Urinary bladder (tissue), 3 donors: ENCODE measurements at regions not wholly inside any gene's neighbourhood (a gene's known extent, or its start where the extent isn't known, plus 50 kb on each side); places are given as distances from the start of the nearest gene placed in this dataset.

Experiments
- DNase-seq: peaks from one replicate; pipeline ENCODE4 v3.0.0-alpha.2; 2015; ENCODE audit errors: extremely low spot score
- H3K27ac ChIP-seq: one replicate; pipeline ENCODE4 v1.5.1; 2013; ENCODE audit warnings: low read depth, mild to moderate bottlenecking, moderate library complexity
- H3K36me3 ChIP-seq: one replicate; pipeline ENCODE4 v1.6.1; 2013; ENCODE audit warnings: mild to moderate bottlenecking, moderate library complexity; ENCODE audit not compliant: insufficient read depth
- H3K4me1 ChIP-seq: one replicate; pipeline ENCODE4 v1.6.1; 2013; ENCODE audit warnings: mild to moderate bottlenecking, moderate library complexity; ENCODE audit not compliant: insufficient read depth
- H3K4me3 ChIP-seq: one replicate; pipeline ENCODE4 v1.5.1; 2013; ENCODE audit warnings: low read depth, low read length
- WGBS: extraction: QIAGEN DNeasy Blood & Tissue Kit; methylation state at CpG from one replicate; pipeline ENCODE4 v1.1.7; 2013; 5-methylcytosine and 5-hydroxymethylcytosine counted together
- donor health status: healthy with polysubstance abuse.
- donor health status: healthy.

DNA sequence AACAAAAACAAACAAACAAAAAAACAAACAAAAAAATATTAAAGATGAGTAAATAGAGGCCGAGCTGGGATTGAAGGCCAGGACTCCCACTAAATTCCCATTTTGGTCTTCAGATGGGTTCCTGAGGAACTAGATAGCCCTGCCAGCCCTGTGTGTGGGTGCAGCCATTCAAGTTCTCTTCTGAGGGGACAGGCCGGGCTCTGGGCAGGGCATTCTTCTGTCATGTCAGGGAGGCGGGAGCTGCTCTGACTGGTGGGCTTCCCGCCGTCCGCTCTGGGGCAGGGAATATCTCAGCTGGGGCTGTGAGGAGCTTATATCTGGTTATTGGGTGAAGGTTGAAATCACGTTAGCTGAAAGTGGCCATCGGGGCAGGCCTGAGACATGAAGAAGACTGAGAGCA, 127.3 kb upstream of the CXCR4 start:
- H3K36me3 ChIP-seq, result no peaks in the 10 kb centered on the region
- no peak overlapping the region for H3K4me3 ChIP-seq
- H3K27ac ChIP-seq, result no peak overlapping the region
- H3K4me1 ChIP-seq, result peaks cover 1% of the 10 kb centered on the region
- no peak for DNase-seq
- WGBS, result 95% methylated on average over 8 of the region's 8 CpGs

DNA sequence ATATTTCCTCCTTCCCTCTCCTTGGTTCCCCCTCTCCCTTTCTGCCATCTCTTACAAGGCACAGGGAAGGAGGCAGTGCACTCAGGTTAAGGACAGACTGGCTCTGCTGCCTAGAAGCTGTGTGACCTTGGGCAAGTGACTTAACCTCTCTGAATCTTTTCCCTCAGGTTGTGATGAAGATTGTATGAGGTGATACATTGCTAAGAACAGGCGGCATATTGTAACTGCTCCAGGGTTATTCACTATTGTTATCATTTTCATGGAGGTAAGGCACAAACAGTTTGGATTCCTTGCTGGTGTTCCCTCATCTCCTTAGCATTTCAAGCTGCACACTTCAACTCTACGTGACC, 126.6 kb upstream of the CXCR4 start:
- H3K36me3 ChIP-seq, result no peaks in the 10 kb centered on the region
- H3K4me3 ChIP-seq, result no peak overlapping the region
- WGBS, result 95% methylated on average over 2 of the region's 2 CpGs
- no peak overlapping the region for H3K27ac ChIP-seq
- no peak for DNase-seq
- peaks cover 1% of the 10 kb centered on the region for H3K4me1 ChIP-seq

DNA sequence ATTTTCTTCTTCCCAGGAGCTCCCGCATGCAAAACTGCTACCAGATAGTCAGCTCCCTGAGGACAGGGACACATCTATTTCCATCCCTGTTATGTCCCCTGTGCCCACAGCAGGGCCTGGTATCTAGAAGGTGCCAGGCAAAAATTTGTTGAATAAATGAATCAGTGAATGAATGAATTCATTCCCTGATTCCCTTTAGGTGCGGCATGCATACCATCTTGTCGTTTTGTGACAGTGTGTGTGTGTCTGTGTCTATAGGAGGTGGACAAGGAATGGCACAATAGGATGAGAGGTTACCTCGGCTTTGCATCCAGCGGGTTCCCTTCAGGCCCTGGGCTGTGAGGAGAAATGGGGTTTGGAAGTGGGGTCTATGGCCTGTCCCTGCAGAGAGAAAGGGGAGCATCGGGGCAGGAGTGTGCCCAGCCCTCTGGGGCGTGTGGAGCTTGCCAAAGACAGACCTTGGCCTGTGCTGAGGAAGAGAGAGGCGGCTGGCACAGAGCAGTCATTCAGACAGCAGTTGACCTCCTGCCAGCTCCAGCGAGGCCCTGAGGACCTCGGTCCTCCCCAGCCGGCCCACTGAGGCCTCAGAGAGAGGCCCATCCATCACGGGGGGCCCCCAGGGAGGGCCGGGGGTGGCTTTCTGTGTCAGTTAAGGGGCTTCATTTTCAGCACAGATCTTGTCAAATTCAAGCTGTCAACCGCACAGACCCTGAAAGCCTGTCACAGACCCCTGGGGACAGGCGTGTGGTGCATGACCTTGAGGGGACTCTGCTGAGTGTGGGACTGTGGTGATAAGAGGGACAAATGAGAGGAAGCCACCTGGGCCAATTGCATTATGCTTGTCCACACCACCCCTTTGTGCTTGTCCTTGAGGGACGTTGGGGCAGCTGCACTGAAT, 125.9 kb upstream of the CXCR4 start:
- DNase-seq, result no peak
- H3K4me3 ChIP-seq, result no peak overlapping the region
- H3K36me3 ChIP-seq, result no peaks in the 10 kb centered on the region
- peaks cover 1% of the 10 kb centered on the region for H3K4me1 ChIP-seq
- no peak overlapping the region for H3K27ac ChIP-seq
- WGBS, result 85% methylated on average over 16 of the region's 16 CpGs

DNA sequence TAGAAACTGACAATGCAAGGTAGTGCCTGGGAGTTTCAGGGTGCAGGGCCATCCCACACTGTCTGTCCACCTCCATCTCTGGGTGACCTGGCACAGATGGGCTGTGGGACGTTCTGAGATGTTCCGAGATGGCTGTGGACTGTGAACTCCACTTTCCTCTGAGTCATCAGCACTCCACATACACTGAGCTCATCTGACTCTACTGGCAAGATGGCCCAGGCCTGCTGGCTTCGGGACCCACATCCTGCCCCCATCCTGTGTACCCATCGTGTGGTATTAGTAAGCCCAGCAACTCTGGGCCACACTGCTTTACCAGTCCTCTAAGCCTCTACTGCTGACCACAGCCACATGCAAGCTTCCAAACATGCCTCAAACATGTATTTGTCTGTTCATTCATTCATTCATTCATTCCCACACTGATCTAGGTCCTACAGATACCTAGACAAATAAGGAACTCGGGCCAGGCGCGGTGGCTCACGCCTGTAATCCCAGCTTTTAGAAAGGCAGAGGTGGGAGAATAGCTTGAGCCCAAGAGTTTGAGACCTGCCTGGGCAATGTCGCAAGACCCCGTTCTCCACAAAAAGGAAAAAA, 124.8 kb upstream of the CXCR4 start:
- no peak for DNase-seq
- WGBS, result 75% methylated on average over 10 of the region's 10 CpGs
- no peak overlapping the region for H3K4me3 ChIP-seq
- no peaks in the 10 kb centered on the region for H3K36me3 ChIP-seq
- peaks cover 1% of the 10 kb centered on the region for H3K4me1 ChIP-seq
- no peak overlapping the region for H3K27ac ChIP-seq

DNA sequence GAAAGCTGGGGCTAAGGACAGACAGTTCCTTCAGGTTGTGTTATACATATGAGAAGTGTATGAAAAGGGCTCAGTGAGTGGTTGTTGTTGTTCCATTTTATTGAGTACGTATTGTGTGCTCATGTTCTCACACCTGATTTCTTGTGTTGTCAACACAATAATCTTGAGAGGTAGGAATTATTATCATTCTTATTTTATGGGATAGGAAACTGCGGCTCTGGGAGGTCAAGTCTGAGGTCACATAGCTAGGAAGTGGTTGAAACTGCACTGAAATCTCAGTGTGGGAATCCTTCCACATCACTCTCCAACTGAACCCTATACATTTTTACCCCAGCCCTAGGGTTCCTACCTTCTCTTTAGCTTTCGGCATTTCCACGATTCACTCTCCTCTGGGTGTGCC, 124.2 kb upstream of the CXCR4 start:
- Histone ChIP-seq H3K4me1 (peaks cover 1% of the 10 kb centered on the region), H3K36me3 (no peaks in the 10 kb centered on the region), H3K4me3 (no peak overlapping the region), H3K27ac (no peak overlapping the region)
- WGBS, result 91% methylated on average over 4 of the region's 4 CpGs
- no peak for DNase-seq

DNA sequence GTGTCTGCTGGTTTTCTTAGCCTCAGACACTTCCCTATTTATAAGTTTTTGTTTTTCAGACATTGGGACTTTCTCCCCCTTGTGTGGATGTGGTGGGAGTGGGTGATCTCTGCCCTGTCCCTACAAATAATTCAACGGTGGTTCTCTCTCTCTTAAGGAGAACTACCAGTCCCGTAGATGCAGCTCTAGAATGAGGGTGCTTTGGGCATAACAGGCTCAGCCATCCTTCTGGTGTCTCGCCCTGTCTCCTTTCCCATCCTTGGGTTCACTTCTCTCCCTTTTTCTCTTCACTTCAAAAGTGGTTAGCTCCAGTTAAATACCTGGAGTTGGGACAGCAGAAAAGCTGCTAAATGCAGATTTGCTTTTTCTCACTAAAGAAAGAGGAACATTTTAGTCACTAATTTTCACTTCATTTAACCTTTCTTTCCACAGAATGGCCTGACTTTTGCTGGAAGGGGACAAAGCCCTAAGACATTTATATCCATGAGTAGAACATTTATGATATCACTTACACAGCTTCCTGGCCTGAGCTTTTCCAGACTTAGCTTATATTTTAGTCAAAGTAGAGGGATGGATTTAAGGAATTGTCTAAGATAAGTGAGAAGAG, 121.2 kb upstream of the CXCR4 start:
- no peak for DNase-seq
- 55% methylated on average over 3 of the region's 3 CpGs for WGBS
- Histone ChIP-seq H3K27ac (no peak overlapping the region), H3K4me3 (no peak overlapping the region), H3K36me3 (no peaks in the 10 kb centered on the region), H3K4me1 (no peaks in the 10 kb centered on the region)

DNA sequence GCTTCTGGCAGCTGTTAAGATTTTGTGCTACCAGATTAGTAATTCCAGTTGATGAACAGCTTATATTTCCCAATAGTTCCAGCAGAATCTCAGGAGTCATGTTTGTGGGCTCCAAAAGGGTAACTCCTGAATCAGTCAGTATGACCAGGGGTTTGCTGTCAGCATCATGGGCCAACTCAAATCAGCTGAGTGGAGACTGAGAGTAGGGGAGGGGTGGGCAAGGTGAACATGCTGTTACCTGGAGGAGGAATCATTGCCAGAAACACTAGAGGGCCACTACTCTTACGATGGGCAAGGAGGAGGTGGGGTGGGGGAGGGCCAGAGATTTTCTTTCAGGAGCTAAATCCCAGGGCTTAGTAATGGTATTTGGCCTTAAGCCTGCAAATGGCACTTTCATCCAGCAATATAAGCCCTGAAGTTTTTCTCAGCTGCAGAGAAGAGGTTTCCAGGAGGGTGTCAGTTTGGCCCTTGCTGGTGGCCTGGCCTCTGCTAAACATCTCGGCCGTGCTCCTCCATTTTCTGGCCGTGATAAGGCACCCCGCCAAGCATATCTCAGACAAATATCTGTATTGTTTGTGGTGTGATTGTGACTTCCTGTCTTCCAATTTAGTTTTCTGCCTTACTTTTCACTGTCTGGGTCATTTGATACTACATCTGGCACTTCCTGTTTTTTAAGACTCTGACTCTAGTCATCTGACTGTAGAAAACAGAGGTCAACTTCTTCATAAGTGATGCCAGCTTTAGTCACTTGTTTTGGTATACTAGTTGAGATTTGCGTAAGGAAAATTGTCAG, 120.5 kb upstream of the CXCR4 start:
- Histone ChIP-seq H3K36me3 (no peaks in the 10 kb centered on the region), H3K27ac (no peak overlapping the region), H3K4me3 (no peak overlapping the region), H3K4me1 (no peaks in the 10 kb centered on the region)
- no peak for DNase-seq
- 17% methylated on average over 6 of the region's 6 CpGs for WGBS

DNA sequence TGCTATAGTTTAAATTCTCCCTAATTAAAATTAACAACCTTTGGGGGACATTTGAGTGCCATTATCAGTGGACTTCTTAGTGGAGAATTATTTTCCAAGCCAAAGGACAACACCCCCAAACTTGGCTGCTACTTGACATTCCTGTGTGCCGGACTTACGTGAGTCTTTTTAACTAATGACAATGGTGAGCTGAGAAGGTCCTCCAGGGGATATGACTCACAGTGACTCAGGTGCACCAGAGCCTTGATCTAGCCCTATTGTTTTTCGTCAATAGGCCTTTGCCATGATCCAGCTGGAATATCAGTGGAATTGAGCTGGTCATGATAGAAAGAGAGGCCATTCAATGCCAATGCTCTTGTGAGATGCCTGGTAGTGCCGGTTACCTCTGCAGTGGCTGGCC, 118.1 kb upstream of the CXCR4 start:
- Histone ChIP-seq H3K4me1 (no peaks in the 10 kb centered on the region), H3K27ac (no peak overlapping the region), H3K4me3 (no peak overlapping the region), H3K36me3 (no peaks in the 10 kb centered on the region)
- 50% methylated on average over 4 of the region's 4 CpGs for WGBS
- DNase-seq, result no peak

DNA sequence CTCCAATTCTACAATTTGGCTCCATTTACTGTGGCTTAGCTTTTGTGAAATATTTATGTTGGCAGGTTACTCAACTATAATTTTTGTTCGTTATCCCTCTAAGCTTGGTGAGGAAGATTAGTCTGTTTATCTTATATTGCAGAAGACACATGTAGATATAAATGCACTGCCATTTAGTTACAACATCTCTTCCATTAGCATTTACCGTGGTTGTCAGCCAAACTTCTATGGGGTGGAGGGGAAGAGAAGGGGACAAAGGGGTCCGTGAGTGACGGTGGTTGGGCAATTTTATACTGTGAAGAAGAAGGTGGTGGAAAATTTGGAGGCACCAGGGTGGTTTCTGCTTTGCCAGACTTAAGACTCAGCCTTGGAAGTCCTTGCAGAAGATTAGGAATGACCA, 117.6 kb upstream of the CXCR4 start:
- H3K4me1 ChIP-seq, result no peaks in the 10 kb centered on the region

DNA sequence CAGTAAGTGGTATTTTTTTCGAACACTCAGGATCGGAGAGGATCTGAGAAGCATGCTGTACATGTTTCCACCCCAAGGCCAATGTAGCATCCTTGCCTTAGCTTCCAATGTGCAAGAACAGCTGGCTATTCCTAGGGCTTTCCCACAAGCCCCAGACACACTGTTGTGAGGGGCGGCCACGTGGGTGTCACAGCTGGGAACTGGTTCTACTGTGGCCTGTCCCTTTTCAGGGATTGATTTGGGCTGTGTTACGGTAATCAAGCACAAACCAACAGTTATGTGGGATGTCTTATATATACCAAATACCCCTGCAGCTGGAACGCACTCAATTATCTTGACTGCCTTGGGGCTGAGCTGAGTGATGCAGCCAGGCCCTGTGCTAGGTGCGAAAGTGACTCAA, 116.3 kb upstream of the CXCR4 start:
- Histone ChIP-seq H3K36me3 (no peaks in the 10 kb centered on the region), H3K4me3 (no peak overlapping the region), H3K27ac (no peak overlapping the region), H3K4me1 (no peaks in the 10 kb centered on the region)
- no peak for DNase-seq
- WGBS, result 95% methylated on average over 7 of the region's 7 CpGs

More for the DNA sequence above, 117.6 kb upstream of the CXCR4 start:
- no peak for DNase-seq
- no peak overlapping the region for H3K27ac ChIP-seq
- no peak overlapping the region for H3K4me3 ChIP-seq
- 21% methylated on average over 4 of the region's 4 CpGs for WGBS
- no peaks in the 10 kb centered on the region for H3K36me3 ChIP-seq

DNA sequence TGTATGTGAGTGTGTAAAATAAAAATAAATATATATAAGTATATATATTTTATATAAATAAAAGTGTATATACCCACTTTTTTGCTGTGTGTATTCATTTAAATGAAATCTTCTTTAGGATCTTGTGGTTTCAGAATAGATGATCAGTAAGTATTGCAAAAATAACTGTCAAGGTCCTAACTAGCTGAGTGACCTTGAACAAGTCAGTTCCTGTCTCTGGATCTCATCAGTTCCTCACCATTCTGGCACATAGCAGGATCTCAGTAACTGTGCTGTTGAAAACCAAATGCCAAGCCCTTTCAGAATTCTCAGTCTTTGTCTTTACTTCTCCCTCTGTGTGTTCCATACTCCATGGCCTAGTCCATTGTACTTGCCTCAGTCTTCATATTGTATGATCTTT, 115.3 kb upstream of the CXCR4 start:
- DNase-seq, result no peak
- no peak overlapping the region for H3K4me3 ChIP-seq
- H3K36me3 ChIP-seq, result no peaks in the 10 kb centered on the region
- no peak overlapping the region for H3K27ac ChIP-seq
- no peaks in the 10 kb centered on the region for H3K4me1 ChIP-seq

DNA sequence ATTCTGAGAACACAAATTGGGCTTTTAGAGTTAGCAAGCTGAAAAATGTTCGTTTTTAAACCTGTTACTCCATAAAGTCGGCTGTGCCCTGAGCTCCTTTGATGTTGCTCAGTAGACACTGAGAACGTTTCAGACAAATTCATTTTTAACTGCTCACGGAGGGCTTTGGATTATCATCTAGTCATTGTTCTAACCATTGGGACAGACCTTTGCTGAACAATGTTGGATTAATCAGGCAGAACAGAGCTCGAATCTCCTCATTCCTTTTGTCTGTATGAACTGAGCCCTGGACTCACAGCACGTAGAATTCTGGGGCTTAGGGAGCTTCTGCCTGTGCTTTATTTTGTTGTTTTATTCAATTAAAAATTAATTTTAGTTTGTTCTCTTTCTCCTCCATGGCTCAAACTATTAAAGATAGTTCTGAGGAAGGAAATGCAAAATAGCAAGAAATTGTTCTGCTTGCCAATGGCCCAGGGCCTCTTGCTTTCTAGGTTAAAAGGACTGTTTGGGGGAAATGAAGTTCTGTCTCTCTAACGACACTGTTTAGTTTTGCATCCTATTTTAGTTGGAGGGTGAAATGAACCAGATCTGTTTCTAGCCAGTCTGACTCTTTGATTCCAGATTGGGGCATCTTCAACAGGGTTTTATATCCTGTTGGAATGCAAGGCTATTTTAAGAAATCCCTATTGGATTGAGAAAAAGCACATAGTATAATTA, 114.7 kb upstream of the CXCR4 start:
- no peaks in the 10 kb centered on the region for H3K4me1 ChIP-seq

DNA sequence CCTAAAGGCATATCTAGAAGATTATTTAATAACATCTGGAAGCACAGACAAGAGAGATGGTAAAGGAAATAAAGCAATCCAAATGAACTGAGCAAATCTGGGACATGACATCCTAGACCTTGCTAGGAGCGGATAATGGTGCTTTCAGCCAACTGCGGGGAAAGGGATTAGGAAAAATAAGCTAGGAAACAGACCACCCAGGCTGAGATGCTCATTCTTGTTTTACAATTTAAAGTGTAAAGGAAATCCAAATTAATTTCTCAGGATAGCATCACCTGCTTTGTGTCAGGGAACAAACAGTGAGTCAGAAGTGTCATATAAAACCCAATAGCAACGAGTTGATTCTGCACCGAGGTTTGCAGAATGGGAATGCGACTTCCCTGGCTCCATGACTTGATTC, 112.5 kb upstream of the CXCR4 start:
- 41% methylated on average over 5 of the region's 5 CpGs for WGBS

More for the DNA sequence above, 114.7 kb upstream of the CXCR4 start:
- DNase-seq, result no peak
- 41% methylated on average over 7 of the region's 7 CpGs for WGBS
- Histone ChIP-seq H3K27ac (no peak overlapping the region), H3K4me3 (no peak overlapping the region), H3K36me3 (no peaks in the 10 kb centered on the region)

More for the DNA sequence above, 112.5 kb upstream of the CXCR4 start:
- Histone ChIP-seq H3K36me3 (no peaks in the 10 kb centered on the region), H3K4me1 (no peaks in the 10 kb centered on the region), H3K4me3 (no peak overlapping the region), H3K27ac (no peak overlapping the region)
- DNase-seq, result no peak
